K562 (cell line): ENCODE measurements at regions not wholly inside any gene's neighbourhood (a gene's known extent, or its start where the extent isn't known, plus 50 kb on each side); places are given as distances from the start of the nearest gene placed in this dataset.

Experiments
- BACH1 ChIP-seq: fragments of 200-800 bp; sonication (Bioruptor generic); IDR thresholded peaks from 2 replicates; pipeline ENCODE4 v1.6.1; 2016; ENCODE audit warnings: missing genetic modification characterization, missing compliant biosample characterization
- CBFB ChIP-seq: sonication (generic); formaldehyde crosslinking; IDR thresholded peaks from 2 replicates; pipeline ENCODE4 v1.4.0; 2020; ENCODE audit warnings: mild to moderate bottlenecking, missing genetic modification reagents
- CC2D1A ChIP-seq: fragments of 450-650 bp; IDR thresholded peaks from 2 replicates; pipeline ENCODE4 v1.6.1; 2017; ENCODE audit warnings: mild to moderate bottlenecking
- CREB1 ChIP-seq, 2 experiments: sonication (generic) in 1 of 2; formaldehyde crosslinking in 1 of 2; IDR thresholded peaks; 2 replicates each; pipeline versions ENCODE4 v1.6.1 to v1.8.0; 2012 to 2022; ENCODE audit warnings: inconsistent platforms in 1 of 2, mild to moderate bottlenecking in 1 of 2, missing genetic modification reagents in 1 of 2, moderate library complexity in 1 of 2
- HDAC2 ChIP-seq: fragments of 450-650 bp; IDR thresholded peaks from 2 replicates; pipeline ENCODE4 v1.6.1; 2016; ENCODE audit warnings: mild to moderate bottlenecking
- KAT7 ChIP-seq: sonication (generic); formaldehyde crosslinking; IDR thresholded peaks from 2 replicates; pipeline ENCODE4 v1.8.0; 2022; ENCODE audit warnings: missing genetic modification reagents, mild to moderate bottlenecking, borderline replicate concordance
- POLR2A ChIP-seq: fragments of 450-650 bp; conservative IDR thresholded peaks from 2 replicates; pipeline ENCODE4 v1.6.1; 2016
- TCF7L2 ChIP-seq: fragments of 150-350 bp; IDR thresholded peaks from 2 replicates; pipeline ENCODE4 v1.6.1; 2016; ENCODE audit warnings: low read depth, mild to moderate bottlenecking, low read length, moderate library complexity
- ZNF175 ChIP-seq: fragments of 200-800 bp; sonication (Bioruptor generic); IDR thresholded peaks from 2 replicates; pipeline ENCODE4 v1.6.1; 2016; ENCODE audit warnings: low read depth, mild to moderate bottlenecking, missing genetic modification characterization, missing compliant biosample characterization
- ZNF184 ChIP-seq: sonication (generic); formaldehyde crosslinking; IDR thresholded peaks from 2 replicates; pipeline ENCODE4 v1.5.0; 2020; ENCODE audit warnings: missing genetic modification reagents
- ZNF644 ChIP-seq: fragments of 200-800 bp; sonication (Bioruptor generic); IDR thresholded peaks from 2 replicates; pipeline ENCODE4 v1.6.1; 2016; ENCODE audit warnings: low read depth, missing genetic modification characterization, missing compliant biosample characterization
- TF ChIP-seq, protein P1 (sequence below): fragments of 450-650 bp; formaldehyde crosslinking; IDR thresholded peaks from 2 replicates; pipeline ENCODE4 v1.4.0; 2022; ENCODE audit warnings: missing genetic modification characterization
- TF ChIP-seq, protein P2 (sequence below), 2 experiments: fragments of 450-650 bp; formaldehyde crosslinking in 1 of 2; IDR thresholded peaks; 2 replicates each; pipeline versions ENCODE4 v1.4.0 to v1.6.1; 2014 to 2020; ENCODE audit warnings: mild to moderate bottlenecking in 2 of 2, borderline replicate concordance in 1 of 2, low read depth in 1 of 2
- TF ChIP-seq, protein P3 (sequence below): sonication (generic); formaldehyde crosslinking; IDR thresholded peaks from 2 replicates; pipeline ENCODE4 v1.9.0; 2022; ENCODE audit warnings: mild to moderate bottlenecking, missing genetic modification reagents

DNA sequence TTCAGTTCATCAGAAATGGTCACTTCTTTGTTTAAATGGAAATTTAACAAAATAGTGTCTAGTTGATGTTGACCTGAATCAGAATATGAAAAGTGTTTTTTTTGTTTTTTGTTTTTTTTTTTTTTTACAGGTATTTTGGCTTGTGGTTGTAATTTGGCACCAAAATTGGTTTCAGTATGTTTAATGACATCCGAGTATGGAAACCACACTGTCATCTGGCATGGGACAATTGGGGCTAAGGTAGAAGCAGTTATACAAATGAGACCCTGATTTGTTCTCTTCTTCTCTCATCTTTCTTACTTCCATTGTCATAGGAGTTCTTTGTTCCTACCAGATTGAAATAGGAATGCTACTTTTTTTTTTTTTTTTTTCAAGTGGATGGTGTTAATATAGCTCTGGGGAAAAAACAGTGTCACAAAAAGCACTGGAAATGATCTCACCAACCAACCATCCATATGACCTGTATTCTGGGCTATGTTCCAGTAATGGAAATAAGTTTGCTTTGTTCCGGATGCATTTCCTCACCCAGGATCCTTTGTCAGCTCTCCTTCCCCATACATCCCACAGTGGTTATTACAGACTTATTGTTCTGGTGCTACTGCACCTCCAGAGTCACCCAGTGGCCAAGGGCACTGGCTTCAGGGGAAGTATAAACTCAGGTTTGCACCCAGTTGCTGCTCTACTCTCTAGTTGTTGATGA lies 95.8 kb downstream of the ATXN3L start:
- TF ChIP-seq KAT7 (CRISPR knock-in tag) (no peak), HDAC2 (no peak), ZNF184 (CRISPR knock-in tag) (no peak), ZNF175 (CRISPR knock-in tag) (no peak), CBFB (CRISPR knock-in tag) (no peak), CC2D1A (no peak), POLR2A (no peak), ZNF644 (no peak), TCF7L2 (no peak), BACH1 (no peak), CREB1 (IDR thresholded peaks at IDR 0.05) (no peak), CREB1 (CRISPR knock-in tag; IDR thresholded peaks at IDR 0.05) (no peak)
- TF ChIP-seq, protein P1, sequence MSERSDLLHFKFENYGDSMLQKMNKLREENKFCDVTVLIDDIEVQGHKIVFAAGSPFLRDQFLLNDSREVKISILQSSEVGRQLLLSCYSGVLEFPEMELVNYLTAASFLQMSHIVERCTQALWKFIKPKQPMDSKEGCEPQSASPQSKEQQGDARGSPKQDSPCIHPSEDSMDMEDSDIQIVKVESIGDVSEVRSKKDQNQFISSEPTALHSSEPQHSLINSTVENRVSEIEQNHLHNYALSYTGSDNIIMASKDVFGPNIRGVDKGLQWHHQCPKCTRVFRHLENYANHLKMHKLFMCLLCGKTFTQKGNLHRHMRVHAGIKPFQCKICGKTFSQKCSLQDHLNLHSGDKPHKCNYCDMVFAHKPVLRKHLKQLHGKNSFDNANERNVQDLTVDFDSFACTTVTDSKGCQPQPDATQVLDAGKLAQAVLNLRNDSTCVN (CRISPR knock-in tag) = no peak
- TF ChIP-seq, protein P2, sequence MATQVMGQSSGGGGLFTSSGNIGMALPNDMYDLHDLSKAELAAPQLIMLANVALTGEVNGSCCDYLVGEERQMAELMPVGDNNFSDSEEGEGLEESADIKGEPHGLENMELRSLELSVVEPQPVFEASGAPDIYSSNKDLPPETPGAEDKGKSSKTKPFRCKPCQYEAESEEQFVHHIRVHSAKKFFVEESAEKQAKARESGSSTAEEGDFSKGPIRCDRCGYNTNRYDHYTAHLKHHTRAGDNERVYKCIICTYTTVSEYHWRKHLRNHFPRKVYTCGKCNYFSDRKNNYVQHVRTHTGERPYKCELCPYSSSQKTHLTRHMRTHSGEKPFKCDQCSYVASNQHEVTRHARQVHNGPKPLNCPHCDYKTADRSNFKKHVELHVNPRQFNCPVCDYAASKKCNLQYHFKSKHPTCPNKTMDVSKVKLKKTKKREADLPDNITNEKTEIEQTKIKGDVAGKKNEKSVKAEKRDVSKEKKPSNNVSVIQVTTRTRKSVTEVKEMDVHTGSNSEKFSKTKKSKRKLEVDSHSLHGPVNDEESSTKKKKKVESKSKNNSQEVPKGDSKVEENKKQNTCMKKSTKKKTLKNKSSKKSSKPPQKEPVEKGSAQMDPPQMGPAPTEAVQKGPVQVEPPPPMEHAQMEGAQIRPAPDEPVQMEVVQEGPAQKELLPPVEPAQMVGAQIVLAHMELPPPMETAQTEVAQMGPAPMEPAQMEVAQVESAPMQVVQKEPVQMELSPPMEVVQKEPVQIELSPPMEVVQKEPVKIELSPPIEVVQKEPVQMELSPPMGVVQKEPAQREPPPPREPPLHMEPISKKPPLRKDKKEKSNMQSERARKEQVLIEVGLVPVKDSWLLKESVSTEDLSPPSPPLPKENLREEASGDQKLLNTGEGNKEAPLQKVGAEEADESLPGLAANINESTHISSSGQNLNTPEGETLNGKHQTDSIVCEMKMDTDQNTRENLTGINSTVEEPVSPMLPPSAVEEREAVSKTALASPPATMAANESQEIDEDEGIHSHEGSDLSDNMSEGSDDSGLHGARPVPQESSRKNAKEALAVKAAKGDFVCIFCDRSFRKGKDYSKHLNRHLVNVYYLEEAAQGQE (IDR thresholded peaks at IDR 0.05; ENCODE audit: borderline replicate concordance) = no peak
- TF ChIP-seq, protein P2 (CRISPR knock-in tag; IDR thresholded peaks at IDR 0.05; ENCODE audit: low read depth) = no peak
- TF ChIP-seq, protein P3, sequence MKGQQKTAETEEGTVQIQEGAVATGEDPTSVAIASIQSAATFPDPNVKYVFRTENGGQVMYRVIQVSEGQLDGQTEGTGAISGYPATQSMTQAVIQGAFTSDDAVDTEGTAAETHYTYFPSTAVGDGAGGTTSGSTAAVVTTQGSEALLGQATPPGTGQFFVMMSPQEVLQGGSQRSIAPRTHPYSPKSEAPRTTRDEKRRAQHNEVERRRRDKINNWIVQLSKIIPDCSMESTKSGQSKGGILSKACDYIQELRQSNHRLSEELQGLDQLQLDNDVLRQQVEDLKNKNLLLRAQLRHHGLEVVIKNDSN = no peak
